ENCODE measurements at regions not wholly inside any gene's neighbourhood (a gene's known extent, or its start where the extent isn't known, plus 50 kb on each side); places are given as distances from the start of the nearest gene placed in this dataset.

- intact Hi-C loops (cut with DNase I; ENCODE audit: low total_unique reads), result loop anchor here (2.0 kb wide), 1 partner anchor 59 kb away; no protein-coding TSS in a partner anchor
- Histone ChIP-seq H3K9me3 (peaks cover 0 to 6% of the 10 kb centered on the region in 2 donors), H3K27me3 (no peaks in the 10 kb centered on the region), H3K36me3 (no peaks in the 10 kb centered on the region), H3K4me1 (no peaks in the 10 kb centered on the region), H3K4me3 (no peak overlapping the region), H3K27ac (no peak overlapping the region)
- TF ChIP-seq POLR2AphosphoS5 (IDR thresholded peaks at IDR 0.05) (no peak), CTCF (IDR thresholded peaks at IDR 0.05) (no peak), POLR2A (IDR thresholded peaks at IDR 0.05) (no peak)
- no peak for DNase-seq (ENCODE audit: low spot score in 2 of 2)
These were observed 100.5 kb upstream of the HS3ST3A1 start for GRCh38 chr17:13702266-13702665.

- no peaks in the 10 kb centered on the region for H3K27me3 ChIP-seq
- intact Hi-C loops (cut with DNase I; ENCODE audit: low total_unique reads), result no loop called here
- TF ChIP-seq POLR2A (IDR thresholded peaks at IDR 0.05), result no peak
- no peak for TF ChIP-seq CTCF (IDR thresholded peaks at IDR 0.05)
- no peak for TF ChIP-seq POLR2AphosphoS5 (IDR thresholded peaks at IDR 0.05)
- H3K27ac ChIP-seq, result no peak overlapping the region
- H3K4me3 ChIP-seq, result no peak overlapping the region
- H3K36me3 ChIP-seq, result no peaks in the 10 kb centered on the region
- no peaks in the 10 kb centered on the region for H3K9me3 ChIP-seq
- H3K4me1 ChIP-seq, result no peaks in the 10 kb centered on the region
- no peak for DNase-seq (ENCODE audit: low spot score in 2 of 2)
These were observed 102.6 kb upstream of the HS3ST3A1 start for GRCh38 chr17:13704333-13704732.

GRCh38 chr17:13705221-13705620 is 103.5 kb upstream of the HS3ST3A1 start:
- no peaks in the 10 kb centered on the region for H3K36me3 ChIP-seq
- no peak overlapping the region for H3K4me3 ChIP-seq
- no peak overlapping the region for H3K27ac ChIP-seq
- no peak for DNase-seq (ENCODE audit: low spot score in 2 of 2)
- no peak for TF ChIP-seq POLR2AphosphoS5 (IDR thresholded peaks at IDR 0.05)
- TF ChIP-seq CTCF (IDR thresholded peaks at IDR 0.05), result no peak
- no peak for TF ChIP-seq POLR2A (IDR thresholded peaks at IDR 0.05)
- no peaks in the 10 kb centered on the region for H3K27me3 ChIP-seq
- H3K9me3 ChIP-seq, result no peaks in the 10 kb centered on the region
- intact Hi-C loops (cut with DNase I; ENCODE audit: low total_unique reads), result no loop called here
- H3K4me1 ChIP-seq, result no peaks in the 10 kb centered on the region

- no peak for TF ChIP-seq CTCF (IDR thresholded peaks at IDR 0.05)
- TF ChIP-seq POLR2A (IDR thresholded peaks at IDR 0.05), result no peak
- TF ChIP-seq POLR2AphosphoS5 (IDR thresholded peaks at IDR 0.05), result no peak
- intact Hi-C loops (cut with DNase I; ENCODE audit: low total_unique reads), result no loop called here
- no peaks in the 10 kb centered on the region for H3K9me3 ChIP-seq
- no peaks in the 10 kb centered on the region for H3K4me1 ChIP-seq
- H3K4me3 ChIP-seq, result no peak overlapping the region
- H3K27me3 ChIP-seq, result no peaks in the 10 kb centered on the region
- no peak for DNase-seq (ENCODE audit: low spot score in 2 of 2)
- H3K36me3 ChIP-seq, result no peaks in the 10 kb centered on the region
- no peak overlapping the region for H3K27ac ChIP-seq
These were observed 120.0 kb upstream of the HS3ST3A1 start for GRCh38 chr17:13721705-13722104.

- no peaks in the 10 kb centered on the region for H3K9me3 ChIP-seq
- no peaks in the 10 kb centered on the region for H3K36me3 ChIP-seq
- H3K4me1 ChIP-seq, result no peaks in the 10 kb centered on the region
- no peaks in the 10 kb centered on the region for H3K27me3 ChIP-seq
- TF ChIP-seq POLR2AphosphoS5 (IDR thresholded peaks at IDR 0.05) (no peak), CTCF (IDR thresholded peaks at IDR 0.05) (no peak), POLR2A (IDR thresholded peaks at IDR 0.05) (no peak)
- no peak overlapping the region for H3K4me3 ChIP-seq
- intact Hi-C loops (cut with DNase I; ENCODE audit: low total_unique reads), result no loop called here
- DNase-seq (ENCODE audit: low spot score in 2 of 2), result no peak
- no peak overlapping the region for H3K27ac ChIP-seq
These were observed 123.7 kb upstream of the HS3ST3A1 start for GRCh38 chr17:13725288-13725990.
